GM19467 (cell line): ENCODE measurements at regions not wholly inside any gene's neighbourhood (a gene's known extent, or its start where the extent isn't known, plus 50 kb on each side); places are given as distances from the start of the nearest gene placed in this dataset.
"Not testable (repeated sequence)": the region's sequence is repeated elsewhere in the genome, so short reads cannot be mapped to it uniquely, and the experiment has no call there.

Source experiments
- ATAC-seq: cut with Tn5 transposase; IDR thresholded peaks from one replicate; pipeline ENCODE4 v1.9.1; 2021; ENCODE audit warnings: mild to moderate bottlenecking, moderate library complexity; ENCODE audit not compliant: unreplicated experiment

DNA sequence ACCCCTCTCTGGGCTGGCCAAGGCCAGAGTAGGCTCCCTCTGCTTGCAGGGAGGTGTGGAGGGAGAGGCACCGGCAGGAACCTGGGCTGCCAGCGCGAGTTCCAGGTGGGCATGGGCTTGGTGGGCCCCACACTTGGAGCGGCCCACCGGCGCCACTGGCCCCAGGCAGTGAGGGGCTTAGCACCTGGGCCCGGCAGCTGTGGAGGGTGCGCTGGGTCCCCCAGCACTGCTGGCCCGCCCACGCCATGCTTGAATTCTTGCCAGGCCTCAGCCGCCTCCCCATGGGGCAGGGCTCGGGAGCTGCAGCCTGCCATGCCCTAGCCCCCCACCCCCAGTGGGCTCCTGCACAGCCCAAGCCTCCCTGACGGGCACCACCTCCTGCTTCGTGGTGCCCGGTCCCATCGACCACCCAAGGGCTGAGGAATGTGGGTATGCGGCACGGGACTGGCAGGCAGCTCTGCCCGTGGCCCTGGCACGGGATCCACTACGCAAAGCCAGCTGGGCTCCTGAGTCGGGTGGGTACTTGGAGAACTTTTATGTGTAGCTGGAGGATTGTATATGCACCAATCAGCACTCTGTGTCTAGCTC lies 1648.0 kb downstream of the OLFM4 start:
- no peak for ATAC-seq

DNA sequence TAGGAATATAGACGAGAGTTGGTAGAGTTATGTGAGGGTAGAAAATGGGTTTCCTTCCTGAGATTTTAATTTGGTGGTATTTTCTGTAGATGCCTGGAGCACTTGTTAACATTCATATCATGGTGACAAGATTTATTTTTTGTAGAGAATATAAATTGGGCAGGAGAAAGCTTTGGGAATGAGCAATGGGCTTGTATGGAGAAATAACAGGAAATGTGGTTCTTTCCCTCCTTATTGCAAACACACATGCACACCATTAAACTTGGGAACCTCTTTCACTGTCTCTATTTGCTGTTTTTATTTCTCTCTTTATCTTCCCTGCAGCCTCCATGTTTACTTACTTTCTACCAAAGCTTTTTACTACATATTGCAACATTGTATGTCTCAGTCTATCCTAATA lies 1653.6 kb downstream of the OLFM4 start:
- ATAC-seq: no peak

- ATAC-seq: no peak
Measured at GRCh38 chr13:54687173-54687572, 1658.6 kb downstream of the OLFM4 start.

DNA sequence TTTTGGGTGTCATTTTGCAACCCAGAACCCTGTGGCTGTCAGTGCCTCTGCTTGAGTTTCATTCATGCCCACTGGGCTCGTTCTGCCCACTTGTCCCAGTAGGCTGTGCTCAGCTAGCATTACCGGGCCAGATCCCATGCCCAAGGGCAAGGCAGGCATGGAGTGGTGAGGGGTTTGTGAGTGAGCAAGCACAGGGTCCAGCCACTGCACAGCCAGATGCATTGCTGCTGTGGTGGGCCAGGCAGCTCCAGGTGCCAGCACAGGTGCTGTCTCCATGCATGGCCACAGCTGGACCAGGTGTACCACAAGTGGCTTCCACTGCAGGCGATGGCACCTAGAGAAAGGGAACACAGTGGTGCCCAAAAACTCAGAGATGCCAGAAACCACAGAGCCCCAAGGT lies 1671.2 kb downstream of the OLFM4 start:
- no peak for ATAC-seq

DNA sequence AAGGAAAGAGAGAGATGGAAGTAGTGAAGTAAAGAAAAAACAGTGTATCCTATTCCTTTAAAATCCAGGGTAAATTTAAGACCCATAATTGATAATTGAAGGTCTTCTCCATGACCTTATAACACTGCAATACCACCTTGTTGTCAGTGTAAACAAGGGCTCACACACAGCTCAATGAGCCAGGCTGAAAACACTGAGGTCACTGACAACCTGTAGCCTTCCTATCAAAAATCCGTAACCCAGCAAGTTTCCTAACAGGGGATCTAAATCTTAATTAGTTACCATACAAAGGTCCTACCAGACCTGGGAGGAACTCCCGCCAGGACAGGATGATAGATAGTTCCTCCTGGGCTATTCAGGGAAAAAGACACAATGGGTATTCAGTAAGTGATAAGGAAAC lies 1677.1 kb downstream of the OLFM4 start:
- ATAC-seq: no peak

GRCh38 chr13:54706336-54706735 lies 1677.7 kb downstream of the OLFM4 start:
- no peak for ATAC-seq

- no peak for ATAC-seq
Measured at GRCh38 chr13:54709546-54709945, 1680.9 kb downstream of the OLFM4 start.

GRCh38 chr13:54733639-54734038 lies 1705.0 kb downstream of the OLFM4 start:
- no peak for ATAC-seq

DNA sequence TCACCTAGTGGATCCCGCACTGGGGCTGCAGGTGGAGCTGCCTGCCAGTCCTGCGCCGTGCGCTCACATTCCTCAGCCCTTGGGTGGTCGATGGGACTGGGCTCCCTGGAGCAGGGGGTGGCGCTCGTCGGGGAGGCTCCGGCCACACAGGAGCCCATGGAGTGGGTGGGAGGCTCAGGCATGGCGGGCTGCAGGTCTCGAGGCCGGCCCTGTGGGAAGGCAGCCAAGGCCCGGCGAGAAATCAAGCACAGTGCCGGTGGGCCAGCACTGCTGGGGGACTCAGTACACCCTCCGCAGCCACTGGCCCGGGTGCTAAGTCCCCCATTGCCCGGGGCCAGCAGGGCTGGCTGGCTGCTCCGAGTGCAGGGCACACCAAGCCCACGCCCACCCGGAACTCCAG lies 1708.6 kb downstream of the OLFM4 start:
- not testable (repeated sequence) for ATAC-seq

DNA sequence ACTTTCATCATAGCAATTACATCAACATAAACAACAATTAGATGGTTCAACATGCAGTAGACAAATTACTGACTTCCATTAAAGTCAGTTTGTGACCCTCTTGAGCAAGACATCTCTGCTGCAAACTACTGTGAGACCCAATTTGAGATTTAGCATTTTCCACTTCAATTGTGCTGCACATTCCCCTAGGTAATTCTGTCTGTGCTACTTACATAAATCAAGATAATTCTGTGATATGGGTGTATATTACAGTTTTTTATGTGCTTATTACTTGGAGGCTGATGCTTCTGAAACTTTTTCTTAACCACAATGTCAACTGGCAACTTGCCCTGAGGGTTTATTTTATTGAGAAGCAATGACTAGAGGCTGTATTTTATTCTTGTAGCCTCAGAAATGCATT lies 1714.4 kb downstream of the OLFM4 start:
- ATAC-seq: no peak

GRCh38 chr13:54744747-54745146 lies 1716.1 kb downstream of the OLFM4 start:
- no peak for ATAC-seq

GRCh38 chr13:54750521-54750920 lies 1721.9 kb downstream of the OLFM4 start:
- no peak for ATAC-seq

GRCh38 chr13:54758795-54759194 lies 1730.2 kb downstream of the OLFM4 start:
- no peak for ATAC-seq

- ATAC-seq: no peak
Measured at GRCh38 chr13:54768214-54768613, 1739.6 kb downstream of the OLFM4 start.

DNA sequence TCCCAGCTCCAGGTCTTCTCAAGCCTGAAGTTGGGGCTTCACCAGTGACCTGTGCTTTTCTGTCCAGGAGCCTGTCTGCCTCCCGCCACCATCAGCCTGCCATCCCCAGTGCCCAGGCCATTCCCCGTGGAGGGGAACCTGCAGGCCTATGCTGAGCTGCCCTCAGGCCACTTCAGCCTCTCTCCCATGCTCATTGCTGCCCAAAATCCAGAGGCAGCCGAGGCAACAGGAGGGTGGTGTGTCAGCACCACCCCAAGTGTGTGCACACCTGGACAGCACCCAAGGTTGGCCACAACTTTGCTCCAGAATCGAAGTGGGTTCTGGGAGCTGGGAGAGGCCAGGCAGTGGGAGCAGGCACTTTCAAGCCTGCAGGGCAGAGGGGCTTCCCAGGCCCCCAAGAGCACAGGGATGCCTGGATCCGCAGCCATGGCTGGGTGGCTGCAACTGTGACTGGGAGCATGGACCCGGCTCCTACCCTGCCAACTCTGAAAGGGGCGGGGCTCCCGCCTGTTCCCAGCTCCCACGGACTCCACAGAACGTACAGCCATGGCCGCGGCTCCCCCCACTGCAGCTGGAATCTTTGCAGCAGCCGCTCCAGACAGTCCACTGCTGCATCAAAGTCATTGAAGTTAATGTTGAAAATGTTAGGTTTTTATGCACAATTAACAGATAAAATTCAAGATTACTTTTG lies 1747.0 kb downstream of the OLFM4 start:
- no peak for ATAC-seq

GRCh38 chr13:54787754-54788153 lies 1759.1 kb downstream of the OLFM4 start:
- no peak for ATAC-seq

- no peak for ATAC-seq
Measured at GRCh38 chr13:54799621-54800226, 1771.1 kb downstream of the OLFM4 start.

GRCh38 chr13:54802226-54802625 lies 1773.6 kb downstream of the OLFM4 start:
- ATAC-seq: no peak

DNA sequence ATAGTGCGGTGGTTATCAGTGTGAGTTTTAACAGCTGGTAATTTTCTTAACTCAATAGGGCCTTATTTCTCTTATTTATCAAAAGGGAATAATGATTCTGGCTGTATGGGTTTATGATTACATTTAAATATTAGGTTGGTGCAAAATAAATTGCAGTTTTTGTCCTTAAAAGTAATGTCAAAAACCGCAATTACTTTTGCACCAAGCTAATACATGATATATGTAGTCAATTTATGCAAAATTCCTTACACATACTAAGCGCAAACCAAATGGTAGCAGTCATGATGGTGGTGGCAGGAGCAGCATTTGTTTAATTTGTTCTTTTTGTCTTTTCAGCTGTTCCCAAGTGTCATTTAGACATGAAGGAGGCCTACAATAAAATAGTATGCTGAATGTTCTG lies 1777.1 kb downstream of the OLFM4 start:
- no peak for ATAC-seq

GRCh38 chr13:54821938-54822470 lies 1793.4 kb downstream of the OLFM4 start:
- ATAC-seq: not testable (repeated sequence)

GRCh38 chr13:54829391-54830068 lies 1800.9 kb downstream of the OLFM4 start:
- not testable (repeated sequence) for ATAC-seq

DNA sequence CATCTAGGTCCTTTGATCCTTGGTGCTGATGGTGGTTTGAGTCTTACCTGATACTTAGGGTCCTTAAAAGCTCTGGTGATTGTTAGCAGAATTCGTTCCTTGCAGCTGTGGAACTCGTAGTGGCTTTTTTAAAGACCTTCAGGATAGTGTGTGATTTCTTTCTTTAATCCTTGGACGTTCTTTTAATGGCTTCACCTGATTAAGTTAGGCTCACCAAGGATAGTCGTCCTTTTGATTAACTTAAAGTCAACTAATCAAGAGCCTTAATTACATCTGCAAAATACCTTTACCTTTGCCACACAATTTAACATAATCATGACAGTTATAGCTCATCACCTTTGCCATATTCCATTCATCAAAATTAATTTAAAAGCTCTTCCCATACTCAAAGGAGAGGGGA lies 1807.7 kb downstream of the OLFM4 start:
- ATAC-seq: no peak
